ENCODE measurements at regions not wholly inside any gene's neighbourhood (a gene's known extent, or its start where the extent isn't known, plus 50 kb on each side); places are given as distances from the start of the nearest gene placed in this dataset.
A peak's percentile ranks its signal among the peaks of the same experiment; 100 is the strongest.

- ChIA-PET POLR2A (no interaction called here), CTCF (no interaction called here)
- no peaks in the 10 kb centered on the region for H3K9me3 Mint-ChIP-seq
- no peaks in the 10 kb centered on the region for H3K36me3 Mint-ChIP-seq (ENCODE audit: low read depth)
- no peaks in the 10 kb centered on the region for H3K4me1 Mint-ChIP-seq
- peaks cover 20% of the 10 kb centered on the region for H3K27me3 Mint-ChIP-seq
- DNase-seq, result no peak
- H3K27ac Mint-ChIP-seq, result no peak overlapping the region
- no peak overlapping the region for H3K4me3 Mint-ChIP-seq
Observed at GRCh38 chr10:43949351-43949750, 300.7 kb upstream of the ZNF32 start.

GRCh38 chr10:43946445-43946844, 297.8 kb upstream of the ZNF32 start:
- Mint-ChIP-seq H3K4me3 (no peak overlapping the region), H3K27me3 (peaks cover 12% of the 10 kb centered on the region), H3K36me3 (ENCODE audit: low read depth) (no peaks in the 10 kb centered on the region), H3K27ac (no peak overlapping the region), H3K4me1 (no peaks in the 10 kb centered on the region), H3K9me3 (no peaks in the 10 kb centered on the region)
- ChIA-PET POLR2A (no interaction called here), CTCF (no interaction called here)
- no peak for DNase-seq

GRCh38 chr10:43945908-43946307, 297.2 kb upstream of the ZNF32 start:
- Mint-ChIP-seq H3K9me3 (no peaks in the 10 kb centered on the region), H3K27ac (no peak overlapping the region), H3K4me3 (no peak overlapping the region), H3K4me1 (no peaks in the 10 kb centered on the region), H3K36me3 (ENCODE audit: low read depth) (no peaks in the 10 kb centered on the region), H3K27me3 (peaks cover 9% of the 10 kb centered on the region)
- CTCF ChIA-PET, result no interaction called here
- POLR2A ChIA-PET, result no interaction called here
- DNase-seq, result peak; percentile 6

GRCh38 chr10:43945094-43945730, 296.5 kb upstream of the ZNF32 start:
- no peak overlapping the region for H3K4me3 Mint-ChIP-seq
- no peaks in the 10 kb centered on the region for H3K36me3 Mint-ChIP-seq (ENCODE audit: low read depth)
- no peaks in the 10 kb centered on the region for H3K4me1 Mint-ChIP-seq
- H3K27ac Mint-ChIP-seq, result no peak overlapping the region
- ChIA-PET CTCF (no interaction called here), POLR2A (no interaction called here)
- peak; percentile 1 for DNase-seq
- no peaks in the 10 kb centered on the region for H3K9me3 Mint-ChIP-seq
- peaks cover 6% of the 10 kb centered on the region for H3K27me3 Mint-ChIP-seq

GRCh38 chr10:43944381-43945093, 295.9 kb upstream of the ZNF32 start:
- H3K27ac Mint-ChIP-seq, result no peak overlapping the region
- H3K9me3 Mint-ChIP-seq, result no peaks in the 10 kb centered on the region
- peak; percentile 5 for DNase-seq
- no peak overlapping the region for H3K4me3 Mint-ChIP-seq
- no peaks in the 10 kb centered on the region for H3K4me1 Mint-ChIP-seq
- no peaks in the 10 kb centered on the region for H3K36me3 Mint-ChIP-seq (ENCODE audit: low read depth)
- H3K27me3 Mint-ChIP-seq, result peaks cover 5% of the 10 kb centered on the region
- POLR2A ChIA-PET, result no interaction called here
- CTCF ChIA-PET, result no interaction called here

GRCh38 chr10:43943818-43944360, 295.2 kb upstream of the ZNF32 start:
- DNase-seq, result peak; percentile 8
- Mint-ChIP-seq H3K27me3 (peaks cover 5% of the 10 kb centered on the region), H3K36me3 (ENCODE audit: low read depth) (no peaks in the 10 kb centered on the region), H3K4me1 (no peaks in the 10 kb centered on the region), H3K4me3 (no peak overlapping the region), H3K9me3 (no peaks in the 10 kb centered on the region), H3K27ac (no peak overlapping the region)
- CTCF ChIA-PET, result no interaction called here
- POLR2A ChIA-PET, result no interaction called here

- H3K4me3 Mint-ChIP-seq, result no peak overlapping the region
- POLR2A ChIA-PET, result no interaction called here
- no peaks in the 10 kb centered on the region for H3K9me3 Mint-ChIP-seq
- no peak overlapping the region for H3K27ac Mint-ChIP-seq
- H3K27me3 Mint-ChIP-seq, result peaks cover 2% of the 10 kb centered on the region
- CTCF ChIA-PET, result no interaction called here
- DNase-seq, result peak; percentile 2
- no peaks in the 10 kb centered on the region for H3K4me1 Mint-ChIP-seq
- H3K36me3 Mint-ChIP-seq (ENCODE audit: low read depth), result no peaks in the 10 kb centered on the region
Observed at GRCh38 chr10:43943119-43943817, 294.6 kb upstream of the ZNF32 start.

- Mint-ChIP-seq H3K9me3 (no peaks in the 10 kb centered on the region), H3K36me3 (ENCODE audit: low read depth) (no peaks in the 10 kb centered on the region), H3K27me3 (peaks cover 2% of the 10 kb centered on the region), H3K27ac (no peak overlapping the region), H3K4me1 (no peaks in the 10 kb centered on the region), H3K4me3 (no peak overlapping the region)
- POLR2A ChIA-PET, result no interaction called here
- DNase-seq, result peak; percentile 0
- CTCF ChIA-PET, result no interaction called here
Observed at GRCh38 chr10:43942096-43942850, 293.6 kb upstream of the ZNF32 start.

GRCh38 chr10:43940898-43941837, 292.5 kb upstream of the ZNF32 start:
- ChIA-PET CTCF (no interaction called here), POLR2A (no interaction called here)
- peaks cover 2% of the 10 kb centered on the region for H3K27me3 Mint-ChIP-seq
- no peak overlapping the region for H3K4me3 Mint-ChIP-seq
- H3K9me3 Mint-ChIP-seq, result no peaks in the 10 kb centered on the region
- H3K27ac Mint-ChIP-seq, result no peak overlapping the region
- DNase-seq, result peak; percentile 9
- H3K4me1 Mint-ChIP-seq, result no peaks in the 10 kb centered on the region
- H3K36me3 Mint-ChIP-seq (ENCODE audit: low read depth), result no peaks in the 10 kb centered on the region

- H3K9me3 Mint-ChIP-seq, result no peaks in the 10 kb centered on the region
- H3K4me3 Mint-ChIP-seq, result no peak overlapping the region
- H3K27ac Mint-ChIP-seq, result no peak overlapping the region
- POLR2A ChIA-PET, result no interaction called here
- CTCF ChIA-PET, result no interaction called here
- peaks cover 2% of the 10 kb centered on the region for H3K27me3 Mint-ChIP-seq
- no peaks in the 10 kb centered on the region for H3K4me1 Mint-ChIP-seq
- H3K36me3 Mint-ChIP-seq (ENCODE audit: low read depth), result no peaks in the 10 kb centered on the region
- no peak for DNase-seq
Observed at GRCh38 chr10:43939939-43940820, 291.5 kb upstream of the ZNF32 start.

- DNase-seq, result no peak
- Mint-ChIP-seq H3K4me3 (no peak overlapping the region), H3K27me3 (peaks cover 2% of the 10 kb centered on the region), H3K4me1 (no peaks in the 10 kb centered on the region), H3K27ac (no peak overlapping the region), H3K9me3 (no peaks in the 10 kb centered on the region), H3K36me3 (ENCODE audit: low read depth) (no peaks in the 10 kb centered on the region)
- CTCF ChIA-PET, result no interaction called here
- POLR2A ChIA-PET, result no interaction called here
Observed at GRCh38 chr10:43939389-43939938, 290.8 kb upstream of the ZNF32 start.

- CTCF ChIA-PET, result no interaction called here
- H3K36me3 Mint-ChIP-seq (ENCODE audit: low read depth), result no peaks in the 10 kb centered on the region
- H3K9me3 Mint-ChIP-seq, result no peaks in the 10 kb centered on the region
- POLR2A ChIA-PET, result no interaction called here
- peaks cover 2% of the 10 kb centered on the region for H3K27me3 Mint-ChIP-seq
- DNase-seq, result no peak
- no peak overlapping the region for H3K27ac Mint-ChIP-seq
- no peak overlapping the region for H3K4me3 Mint-ChIP-seq
- no peaks in the 10 kb centered on the region for H3K4me1 Mint-ChIP-seq
Observed at GRCh38 chr10:43938810-43939209, 290.1 kb upstream of the ZNF32 start.
